GM13976 (cell line): ENCODE measurements at regions not wholly inside any gene's neighbourhood (a gene's known extent, or its start where the extent isn't known, plus 50 kb on each side); places are given as distances from the start of the nearest gene placed in this dataset.
"Not testable (repeated sequence)": the region's sequence is repeated elsewhere in the genome, so short reads cannot be mapped to it uniquely, and the experiment has no call there.

Source experiments
- DNase-seq: peaks from one replicate; pipeline ENCODE4 v3.0.0; 2012; ENCODE audit warnings: low spot score
- CTCF ChIP-seq: IDR thresholded peaks from 2 replicates; pipeline ENCODE4 v1.5.1; 2012; ENCODE audit warnings: borderline replicate concordance, mild to moderate bottlenecking; ENCODE audit not compliant: insufficient read depth; ENCODE audit errors: extremely low read depth, missing control alignments, control extremely low read depth
- in situ Hi-C: fragments of 300-500 bp; cut with MboI; formaldehyde crosslinking; loops from one replicate; pipeline ENCODE4 v1.12.0; 2022; ENCODE audit warnings: low sequenced_read_pairs, mixed read lengths, inconsistent platforms; ENCODE audit not compliant: unreplicated experiment

- in situ Hi-C loops: no loop called here
- TF ChIP-seq CTCF: no peak
Measured at GRCh38 chr14:27642251-27642866, 1044.5 kb upstream of the NOVA1 start.

GRCh38 chr14:27660683-27661082 is 1062.8 kb upstream of the NOVA1 start:
- no peak for TF ChIP-seq CTCF
- DNase-seq: no peak
- in situ Hi-C loops: no loop called here

More at GRCh38 chr14:27642251-27642866, 1044.5 kb upstream of the NOVA1 start:
- no peak for DNase-seq

GRCh38 chr14:27668531-27668930 is 1070.7 kb upstream of the NOVA1 start:
- DNase-seq: no peak
- in situ Hi-C loops: no loop called here
- TF ChIP-seq CTCF: no peak

- DNase-seq: no peak
- in situ Hi-C loops: no loop called here
- no peak for TF ChIP-seq CTCF
Measured at GRCh38 chr14:27672047-27672446, 1074.2 kb upstream of the NOVA1 start.

GRCh38 chr14:27672811-27673737 is 1075.2 kb upstream of the NOVA1 start:
- DNase-seq: not testable (repeated sequence)

GRCh38 chr14:27686137-27686536 is 1080.5 kb upstream of the FOXG1 start:
- DNase-seq: no peak
- TF ChIP-seq CTCF: no peak
- in situ Hi-C loops: no loop called here

More at GRCh38 chr14:27672811-27673737, 1075.2 kb upstream of the NOVA1 start:
- in situ Hi-C loops: not testable (repeated sequence)
